ENCODE measurements at regions not wholly inside any gene's neighbourhood (a gene's known extent, or its start where the extent isn't known, plus 50 kb on each side); places are given as distances from the start of the nearest gene placed in this dataset.

- H2AFZ ChIP-seq (ENCODE audit: low read length) = no peak overlapping the region
- no peak overlapping the region for H3K18ac ChIP-seq (ENCODE audit: low read length)
- no peak overlapping the region for H3K23ac ChIP-seq (ENCODE audit: low read depth, low read length, poor library complexity)
- no peak overlapping the region for H3K4me2 ChIP-seq (ENCODE audit: insufficient read depth, low read length, poor library complexity, severe bottlenecking)
- WGBS, 2 donors (ENCODE audit: extremely low coverage in 2 of 2, insufficient read length in 2 of 2, insufficient replicate concordance in 1 of 2) = no CpG with 5 or more reads among the region's 4 CpGs
- no peak overlapping the region for H4K8ac ChIP-seq (ENCODE audit: low read depth, low read length)
- H2BK12ac ChIP-seq (ENCODE audit: low read length) = no peak overlapping the region
- no peak overlapping the region for H3K27ac ChIP-seq (replicated peaks; ENCODE audit: low read length)
- no peak overlapping the region for H2AK5ac ChIP-seq (ENCODE audit: low read depth, low read length)
- H2BK120ac ChIP-seq (ENCODE audit: low read depth, low read length) = no peak overlapping the region
- H3K4ac ChIP-seq (ENCODE audit: low read length) = no peak overlapping the region
- H3K4me1 ChIP-seq (ENCODE audit: control insufficient read depth in 2 of 2, insufficient read depth in 1 of 2, low read depth in 1 of 2, low read length in 2 of 2) = no peaks in the 10 kb centered on the region
- H3K4me3 ChIP-seq (ENCODE audit: low read length in 2 of 2) = no peak overlapping the region
- H3K36me3 ChIP-seq (replicated peaks in 1 of 2; ENCODE audit: control insufficient read depth in 2 of 2, insufficient read depth in 2 of 2, low read length in 2 of 2) = no peaks in the 10 kb centered on the region
- H3K9ac ChIP-seq (ENCODE audit: low read depth, low read length, poor library complexity) = no peak overlapping the region
- no peak overlapping the region for H2BK5ac ChIP-seq (ENCODE audit: low read length)
- DNase-seq (ENCODE audit: low spot score) = no peak
- H3K14ac ChIP-seq (ENCODE audit: low read length) = no peak overlapping the region
- H4K91ac ChIP-seq (ENCODE audit: low read depth, low read length, poor library complexity) = no peak overlapping the region
- peaks cover 0 to 4% (median 0%) of the 10 kb centered on the region in 3 experiments for H3K27me3 ChIP-seq (ENCODE audit: control insufficient read depth in 3 of 3, insufficient read depth in 3 of 3, low read depth in 1 of 3, low read length in 3 of 3)
- no peaks in the 10 kb centered on the region for H3K9me3 ChIP-seq (replicated peaks in 1 of 2; ENCODE audit: control insufficient read depth in 2 of 2, insufficient read depth in 1 of 2, low read depth in 1 of 2, low read length in 2 of 2)
- H2BK15ac ChIP-seq (ENCODE audit: low read length) = no peak overlapping the region
- no peaks in the 10 kb centered on the region for H3K79me1 ChIP-seq (ENCODE audit: low read depth, low read length)
These were observed 156.7 kb downstream of the ACTL8 start for GRCh38 chr1:17911791-17912190.

GRCh38 chr1:17912491-17912890, 157.4 kb downstream of the ACTL8 start:
- Histone ChIP-seq H3K18ac (ENCODE audit: low read length) (no peak overlapping the region), H3K36me3 (replicated peaks in 1 of 2; ENCODE audit: control insufficient read depth in 2 of 2, insufficient read depth in 2 of 2, low read length in 2 of 2) (no peaks in the 10 kb centered on the region), H3K4me3 (ENCODE audit: low read length in 2 of 2) (no peak overlapping the region), H3K9ac (ENCODE audit: low read depth, low read length, poor library complexity) (no peak overlapping the region), H3K79me1 (ENCODE audit: low read depth, low read length) (no peaks in the 10 kb centered on the region), H3K4me1 (ENCODE audit: control insufficient read depth in 2 of 2, insufficient read depth in 1 of 2, low read depth in 1 of 2, low read length in 2 of 2) (no peaks in the 10 kb centered on the region), H3K27me3 (ENCODE audit: control insufficient read depth in 3 of 3, insufficient read depth in 3 of 3, low read depth in 1 of 3, low read length in 3 of 3) (peaks cover 0 to 4% (median 0%) of the 10 kb centered on the region in 3 experiments), H2AFZ (ENCODE audit: low read length) (no peak overlapping the region), H3K14ac (ENCODE audit: low read length) (no peak overlapping the region), H3K9me3 (replicated peaks in 1 of 2; ENCODE audit: control insufficient read depth in 2 of 2, insufficient read depth in 1 of 2, low read depth in 1 of 2, low read length in 2 of 2) (no peaks in the 10 kb centered on the region), H2BK15ac (ENCODE audit: low read length) (no peak overlapping the region), H2BK12ac (ENCODE audit: low read length) (no peak overlapping the region), H4K91ac (ENCODE audit: low read depth, low read length, poor library complexity) (no peak overlapping the region), H3K23ac (ENCODE audit: low read depth, low read length, poor library complexity) (no peak overlapping the region), H3K4me2 (ENCODE audit: insufficient read depth, low read length, poor library complexity, severe bottlenecking) (no peak overlapping the region), H2AK5ac (ENCODE audit: low read depth, low read length) (no peak overlapping the region), H3K27ac (replicated peaks; ENCODE audit: low read length) (no peak overlapping the region), H4K8ac (ENCODE audit: low read depth, low read length) (no peak overlapping the region), H2BK120ac (ENCODE audit: low read depth, low read length) (no peak overlapping the region), H3K4ac (ENCODE audit: low read length) (no peak overlapping the region), H2BK5ac (ENCODE audit: low read length) (no peak overlapping the region)
- no CpG with 5 or more reads among the region's 7 CpGs for WGBS, 2 donors (ENCODE audit: extremely low coverage in 2 of 2, insufficient read length in 2 of 2, insufficient replicate concordance in 1 of 2)
- DNase-seq (ENCODE audit: low spot score) = no peak

GRCh38 chr1:17913326-17914115, 158.4 kb downstream of the ACTL8 start:
- Histone ChIP-seq H2AFZ (ENCODE audit: low read length) (no peak overlapping the region), H3K27me3 (ENCODE audit: control insufficient read depth in 3 of 3, insufficient read depth in 3 of 3, low read depth in 1 of 3, low read length in 3 of 3) (peaks cover 0 to 4% (median 0%) of the 10 kb centered on the region in 3 experiments), H3K14ac (ENCODE audit: low read length) (no peak overlapping the region), H2BK15ac (ENCODE audit: low read length) (no peak overlapping the region), H3K23ac (ENCODE audit: low read depth, low read length, poor library complexity) (no peak overlapping the region), H3K4me2 (ENCODE audit: insufficient read depth, low read length, poor library complexity, severe bottlenecking) (no peak overlapping the region), H2BK12ac (ENCODE audit: low read length) (no peak overlapping the region), H3K18ac (ENCODE audit: low read length) (no peak overlapping the region), H3K9ac (ENCODE audit: low read depth, low read length, poor library complexity) (no peak overlapping the region), H2BK5ac (ENCODE audit: low read length) (no peak overlapping the region), H2BK120ac (ENCODE audit: low read depth, low read length) (no peak overlapping the region), H3K9me3 (replicated peaks in 1 of 2; ENCODE audit: control insufficient read depth in 2 of 2, insufficient read depth in 1 of 2, low read depth in 1 of 2, low read length in 2 of 2) (no peaks in the 10 kb centered on the region), H3K79me1 (ENCODE audit: low read depth, low read length) (no peaks in the 10 kb centered on the region), H3K4me1 (ENCODE audit: control insufficient read depth in 2 of 2, insufficient read depth in 1 of 2, low read depth in 1 of 2, low read length in 2 of 2) (no peaks in the 10 kb centered on the region), H3K27ac (replicated peaks; ENCODE audit: low read length) (no peak overlapping the region), H3K36me3 (replicated peaks in 1 of 2; ENCODE audit: control insufficient read depth in 2 of 2, insufficient read depth in 2 of 2, low read length in 2 of 2) (no peaks in the 10 kb centered on the region), H4K8ac (ENCODE audit: low read depth, low read length) (no peak overlapping the region), H2AK5ac (ENCODE audit: low read depth, low read length) (no peak overlapping the region), H4K91ac (ENCODE audit: low read depth, low read length, poor library complexity) (no peak overlapping the region), H3K4me3 (ENCODE audit: low read length in 2 of 2) (peak overlapping the region in 1 of 2 donors; percentile 26), H3K4ac (ENCODE audit: low read length) (no peak overlapping the region)
- WGBS, 2 donors (ENCODE audit: extremely low coverage in 2 of 2, insufficient read length in 2 of 2, insufficient replicate concordance in 1 of 2) = no CpG with 5 or more reads among the region's 14 CpGs
- DNase-seq (ENCODE audit: low spot score) = no peak

- no peak overlapping the region for H4K91ac ChIP-seq (ENCODE audit: low read depth, low read length, poor library complexity)
- no peaks in the 10 kb centered on the region for H3K36me3 ChIP-seq (replicated peaks in 1 of 2; ENCODE audit: control insufficient read depth in 2 of 2, insufficient read depth in 2 of 2, low read length in 2 of 2)
- no peak overlapping the region for H3K27ac ChIP-seq (replicated peaks; ENCODE audit: low read length)
- no peak overlapping the region for H2BK120ac ChIP-seq (ENCODE audit: low read depth, low read length)
- H3K9me3 ChIP-seq (replicated peaks in 1 of 2; ENCODE audit: control insufficient read depth in 2 of 2, insufficient read depth in 1 of 2, low read depth in 1 of 2, low read length in 2 of 2) = no peaks in the 10 kb centered on the region
- no peak overlapping the region for H3K9ac ChIP-seq (ENCODE audit: low read depth, low read length, poor library complexity)
- H3K4me2 ChIP-seq (ENCODE audit: insufficient read depth, low read length, poor library complexity, severe bottlenecking) = no peak overlapping the region
- peaks cover 0 to 4% (median 0%) of the 10 kb centered on the region in 3 experiments for H3K27me3 ChIP-seq (ENCODE audit: control insufficient read depth in 3 of 3, insufficient read depth in 3 of 3, low read depth in 1 of 3, low read length in 3 of 3)
- H3K4me3 ChIP-seq (ENCODE audit: low read length in 2 of 2) = no peak overlapping the region
- no peak overlapping the region for H2BK5ac ChIP-seq (ENCODE audit: low read length)
- no CpG with 5 or more reads among the region's 7 CpGs for WGBS, 2 donors (ENCODE audit: extremely low coverage in 2 of 2, insufficient read length in 2 of 2, insufficient replicate concordance in 1 of 2)
- H2BK12ac ChIP-seq (ENCODE audit: low read length) = no peak overlapping the region
- no peak overlapping the region for H3K4ac ChIP-seq (ENCODE audit: low read length)
- no peak for DNase-seq (ENCODE audit: low spot score)
- no peak overlapping the region for H3K14ac ChIP-seq (ENCODE audit: low read length)
- H3K4me1 ChIP-seq (ENCODE audit: control insufficient read depth in 2 of 2, insufficient read depth in 1 of 2, low read depth in 1 of 2, low read length in 2 of 2) = no peaks in the 10 kb centered on the region
- H3K23ac ChIP-seq (ENCODE audit: low read depth, low read length, poor library complexity) = no peak overlapping the region
- H2AK5ac ChIP-seq (ENCODE audit: low read depth, low read length) = no peak overlapping the region
- H4K8ac ChIP-seq (ENCODE audit: low read depth, low read length) = no peak overlapping the region
- H2AFZ ChIP-seq (ENCODE audit: low read length) = no peak overlapping the region
- no peaks in the 10 kb centered on the region for H3K79me1 ChIP-seq (ENCODE audit: low read depth, low read length)
- no peak overlapping the region for H2BK15ac ChIP-seq (ENCODE audit: low read length)
- H3K18ac ChIP-seq (ENCODE audit: low read length) = no peak overlapping the region
These were observed 159.0 kb downstream of the ACTL8 start for GRCh38 chr1:17914131-17914530.
